ENCODE measurements at regions not wholly inside any gene's neighbourhood (a gene's known extent, or its start where the extent isn't known, plus 50 kb on each side); places are given as distances from the start of the nearest gene placed in this dataset.
"Not testable (repeated sequence)": the region's sequence is repeated elsewhere in the genome, so short reads cannot be mapped to it uniquely, and the experiment has no call there.

DNA sequence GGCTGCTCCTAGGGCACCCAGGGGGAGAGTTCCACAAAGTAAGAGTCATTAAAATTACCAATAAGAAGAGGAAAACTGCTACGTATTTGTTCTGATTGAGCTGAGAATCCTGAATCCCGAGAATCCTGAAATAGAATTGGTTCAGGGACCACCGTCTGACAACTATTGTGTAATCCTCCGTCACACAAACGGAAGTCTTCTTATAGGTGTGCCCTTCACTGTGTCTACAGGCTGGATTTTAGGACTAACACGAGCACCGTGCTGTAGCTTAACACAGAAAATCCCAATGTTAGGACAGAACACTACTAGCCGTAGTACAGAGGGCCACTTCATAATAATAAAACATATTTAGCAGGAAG is 50.6 kb upstream of the RNF182 start:
- H3K27ac ChIP-seq: peak overlapping the region; percentile 60 to 75
- H3K36me3 ChIP-seq: no peaks in the 10 kb centered on the region
- intact Hi-C loops (cut with DNase I; ENCODE audit: low total_unique reads): no loop called here
- no peak for DNase-seq (ENCODE audit: low spot score in 2 of 2)
- H3K9me3 ChIP-seq: peaks cover 0 to 5% of the 10 kb centered on the region in 2 donors
- no peaks in the 10 kb centered on the region for H3K4me1 ChIP-seq
- H3K27me3 ChIP-seq: no peaks in the 10 kb centered on the region
- peak overlapping the region in 2 of 3 donors; percentile 55 to 73 for H3K4me3 ChIP-seq
- TF ChIP-seq, protein P1, sequence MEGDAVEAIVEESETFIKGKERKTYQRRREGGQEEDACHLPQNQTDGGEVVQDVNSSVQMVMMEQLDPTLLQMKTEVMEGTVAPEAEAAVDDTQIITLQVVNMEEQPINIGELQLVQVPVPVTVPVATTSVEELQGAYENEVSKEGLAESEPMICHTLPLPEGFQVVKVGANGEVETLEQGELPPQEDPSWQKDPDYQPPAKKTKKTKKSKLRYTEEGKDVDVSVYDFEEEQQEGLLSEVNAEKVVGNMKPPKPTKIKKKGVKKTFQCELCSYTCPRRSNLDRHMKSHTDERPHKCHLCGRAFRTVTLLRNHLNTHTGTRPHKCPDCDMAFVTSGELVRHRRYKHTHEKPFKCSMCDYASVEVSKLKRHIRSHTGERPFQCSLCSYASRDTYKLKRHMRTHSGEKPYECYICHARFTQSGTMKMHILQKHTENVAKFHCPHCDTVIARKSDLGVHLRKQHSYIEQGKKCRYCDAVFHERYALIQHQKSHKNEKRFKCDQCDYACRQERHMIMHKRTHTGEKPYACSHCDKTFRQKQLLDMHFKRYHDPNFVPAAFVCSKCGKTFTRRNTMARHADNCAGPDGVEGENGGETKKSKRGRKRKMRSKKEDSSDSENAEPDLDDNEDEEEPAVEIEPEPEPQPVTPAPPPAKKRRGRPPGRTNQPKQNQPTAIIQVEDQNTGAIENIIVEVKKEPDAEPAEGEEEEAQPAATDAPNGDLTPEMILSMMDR (IDR thresholded peaks at IDR 0.05): no peak
- TF ChIP-seq POLR2A (IDR thresholded peaks at IDR 0.05) (no peak), POLR2AphosphoS5 (IDR thresholded peaks at IDR 0.05) (no peak)

DNA sequence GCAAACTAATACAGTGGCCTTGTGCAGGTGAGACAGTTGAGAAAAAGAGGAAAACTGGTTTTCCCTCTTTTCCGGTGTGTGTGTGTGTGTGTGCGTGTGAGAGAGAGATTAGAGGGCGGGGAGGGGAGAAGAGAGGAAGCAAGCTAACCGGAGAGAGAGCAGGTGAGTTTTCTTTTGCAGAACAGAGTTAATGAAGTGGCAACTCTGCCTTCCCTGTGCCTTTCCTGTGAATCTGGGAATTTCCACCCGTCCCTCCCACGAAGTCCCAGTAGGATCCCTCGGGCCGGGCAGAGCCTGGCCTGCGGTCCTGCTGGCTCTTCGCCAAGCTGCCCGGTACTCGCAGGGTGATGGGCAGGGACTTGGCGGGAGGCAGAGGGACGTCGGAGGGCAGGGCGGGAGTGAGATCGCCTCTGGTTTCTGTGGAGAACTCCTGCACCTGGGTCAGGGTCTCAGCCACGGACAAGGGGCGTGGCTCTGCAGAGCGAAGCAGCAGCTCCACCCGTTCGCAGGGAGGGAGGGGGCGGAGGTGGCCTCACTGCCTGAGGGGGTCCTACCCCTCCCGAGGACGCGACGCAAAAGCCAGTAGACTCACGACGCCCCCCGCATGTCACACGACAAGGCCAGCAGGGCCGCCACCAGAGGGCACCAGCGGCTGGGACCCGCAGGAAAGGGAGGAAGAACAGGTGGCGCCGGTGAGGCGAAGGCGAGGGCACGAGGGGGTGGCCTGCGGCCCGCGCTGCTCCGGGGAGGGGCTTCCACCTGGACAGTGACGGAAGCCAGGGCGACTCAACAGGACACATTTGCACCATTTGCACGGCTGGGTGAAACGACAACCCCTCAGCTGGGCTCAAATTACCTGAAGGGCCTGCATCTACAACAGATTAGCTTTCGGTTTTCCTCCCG is 51.2 kb upstream of the RNF182 start:
- H3K36me3 ChIP-seq: no peaks in the 10 kb centered on the region
- peaks cover 0 to 4% of the 10 kb centered on the region in 2 donors for H3K9me3 ChIP-seq
- peak; percentile 32 to 75 for DNase-seq (ENCODE audit: low spot score in 2 of 2)
- peak overlapping the region; percentile 37 to 73 (median 55) for H3K4me3 ChIP-seq
- intact Hi-C loops (cut with DNase I; ENCODE audit: low total_unique reads): no loop called here
- H3K27ac ChIP-seq: peak overlapping the region; percentile 60 to 75
- no peaks in the 10 kb centered on the region for H3K27me3 ChIP-seq
- H3K4me1 ChIP-seq: no peaks in the 10 kb centered on the region
- TF ChIP-seq POLR2A (IDR thresholded peaks at IDR 0.05): no peak
- TF ChIP-seq, protein P1 (IDR thresholded peaks at IDR 0.05): peak; percentile 61 to 76 (median 68)
- no peak for TF ChIP-seq POLR2AphosphoS5 (IDR thresholded peaks at IDR 0.05)

DNA sequence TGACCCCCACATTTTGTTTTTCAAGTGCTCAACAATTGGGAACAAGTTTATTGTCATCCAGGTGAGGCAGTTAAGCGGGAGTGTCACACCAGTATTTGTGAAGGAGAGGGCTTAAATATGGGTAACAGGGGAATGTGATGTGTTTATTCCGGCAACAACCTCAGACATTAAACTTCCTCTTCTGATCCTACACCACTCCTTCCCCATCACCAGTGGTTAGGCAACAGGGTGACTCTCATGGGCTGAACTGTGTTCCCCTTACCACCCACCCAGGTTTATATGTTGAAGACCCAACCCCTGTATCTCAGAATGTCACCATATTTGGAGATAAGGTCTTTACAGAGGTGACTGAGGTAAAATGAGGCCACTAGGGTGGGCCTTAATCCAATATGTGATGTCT is 52.1 kb upstream of the RNF182 start:
- no peaks in the 10 kb centered on the region for H3K36me3 ChIP-seq
- H3K27me3 ChIP-seq: no peaks in the 10 kb centered on the region
- peak overlapping the region; percentile 60 to 75 for H3K27ac ChIP-seq
- TF ChIP-seq POLR2A (IDR thresholded peaks at IDR 0.05) (no peak), POLR2AphosphoS5 (IDR thresholded peaks at IDR 0.05) (no peak)
- TF ChIP-seq, protein P1 (IDR thresholded peaks at IDR 0.05): no peak
- intact Hi-C loops (cut with DNase I; ENCODE audit: low total_unique reads): no loop called here
- DNase-seq (ENCODE audit: low spot score in 2 of 2): no peak
- no peaks in the 10 kb centered on the region for H3K9me3 ChIP-seq
- no peaks in the 10 kb centered on the region for H3K4me1 ChIP-seq
- H3K4me3 ChIP-seq: no peak overlapping the region

DNA sequence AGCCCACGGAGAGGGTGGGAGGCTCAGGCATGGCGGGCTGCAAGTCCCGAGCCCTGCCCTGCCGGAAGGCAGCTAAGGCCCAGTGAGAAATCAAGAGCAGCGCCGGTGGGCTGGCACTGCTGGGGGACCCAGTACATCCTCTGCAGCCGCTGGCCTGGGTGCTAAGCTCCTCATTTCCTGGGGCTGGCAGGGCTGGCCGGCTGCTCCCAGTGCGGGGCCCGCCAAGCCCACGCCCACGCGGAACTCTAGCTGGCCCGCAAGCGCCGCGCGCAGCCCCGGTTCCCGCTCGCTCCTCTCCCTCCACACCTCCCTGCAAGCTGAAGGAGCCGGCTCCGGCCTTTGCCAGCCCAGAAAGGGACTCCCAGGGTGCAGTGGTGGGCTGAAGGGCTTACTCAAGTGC is 52.7 kb upstream of the RNF182 start:
- intact Hi-C loops (cut with DNase I; ENCODE audit: low total_unique reads); DNase-seq (ENCODE audit: low spot score in 2 of 2); H3K4me3 ChIP-seq; H3K36me3 ChIP-seq; H3K9me3 ChIP-seq; H3K27me3 ChIP-seq; H3K27ac ChIP-seq; H3K4me1 ChIP-seq: not testable (repeated sequence)

DNA sequence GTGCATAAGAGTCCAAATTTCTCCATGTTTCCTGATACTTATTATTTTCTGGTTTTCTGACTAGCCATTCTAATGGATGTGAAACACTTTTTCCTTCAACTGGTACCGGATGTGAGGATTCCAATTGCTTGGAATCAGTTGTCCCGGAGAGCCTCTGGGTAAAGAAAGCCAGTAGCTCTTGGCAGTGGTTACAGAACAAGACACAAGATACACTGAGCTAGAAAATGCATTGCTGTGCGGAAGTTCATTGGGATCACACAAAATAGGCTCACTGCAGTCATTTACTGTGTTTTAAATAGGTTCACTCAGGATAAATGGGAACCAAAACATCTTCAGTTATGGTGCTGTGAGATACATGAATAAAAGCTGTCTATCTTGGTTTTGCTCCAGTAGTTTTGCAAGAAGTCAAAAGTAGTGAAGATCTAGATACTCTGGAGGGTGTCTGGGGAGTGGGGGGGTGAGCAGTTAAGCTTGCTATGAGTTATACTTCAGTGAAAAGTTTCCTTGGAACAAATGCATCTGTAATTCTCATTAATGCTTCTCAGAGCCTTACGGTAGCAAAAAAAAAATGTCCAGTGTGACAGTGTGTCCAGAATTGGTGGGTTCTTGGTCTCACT is 54.4 kb upstream of the RNF182 start:
- Histone ChIP-seq H3K27me3 (no peaks in the 10 kb centered on the region), H3K27ac (no peak overlapping the region), H3K9me3 (no peaks in the 10 kb centered on the region), H3K4me3 (no peak overlapping the region), H3K4me1 (no peaks in the 10 kb centered on the region), H3K36me3 (no peaks in the 10 kb centered on the region)
- intact Hi-C loops (cut with DNase I; ENCODE audit: low total_unique reads): no loop called here
- DNase-seq (ENCODE audit: low spot score in 2 of 2): no peak
- TF ChIP-seq POLR2AphosphoS5 (IDR thresholded peaks at IDR 0.05): no peak

DNA sequence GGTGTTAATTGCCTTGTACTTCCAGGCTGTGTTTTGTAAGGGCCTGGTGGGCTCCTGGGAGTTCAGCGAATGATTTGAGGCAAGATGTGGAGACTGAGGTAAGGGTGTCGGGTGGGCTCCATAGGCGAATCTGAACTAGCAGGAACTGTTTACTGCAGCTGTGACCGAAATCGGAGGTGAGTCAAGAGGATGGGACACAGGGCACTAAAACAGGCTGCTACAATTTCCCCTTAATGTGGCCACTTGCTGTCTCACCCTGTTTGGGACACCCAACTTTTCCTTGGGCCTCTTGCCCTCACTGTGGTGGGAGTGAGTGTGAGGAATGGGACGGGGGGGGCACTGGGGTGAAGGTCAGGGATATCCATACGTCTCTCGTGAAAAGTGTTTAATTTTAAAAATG is 53.9 kb upstream of the MCUR1 start:
- DNase-seq (ENCODE audit: low spot score in 2 of 2): no peak
- Histone ChIP-seq H3K27me3 (no peaks in the 10 kb centered on the region), H3K9me3 (no peaks in the 10 kb centered on the region), H3K4me3 (no peak overlapping the region), H3K4me1 (no peaks in the 10 kb centered on the region), H3K36me3 (no peaks in the 10 kb centered on the region), H3K27ac (no peak overlapping the region)
- no peak for TF ChIP-seq POLR2AphosphoS5 (IDR thresholded peaks at IDR 0.05)
- TF ChIP-seq POLR2A (IDR thresholded peaks at IDR 0.05): no peak
- TF ChIP-seq, protein P1 (IDR thresholded peaks at IDR 0.05): no peak
- intact Hi-C loops (cut with DNase I; ENCODE audit: low total_unique reads): no loop called here

Data from breast epithelium (tissue), 4 donors.